GM18520 (cell line): ENCODE measurements at regions not wholly inside any gene's neighbourhood (a gene's known extent, or its start where the extent isn't known, plus 50 kb on each side); places are given as distances from the start of the nearest gene placed in this dataset.
A peak's percentile ranks its signal among the peaks of the same experiment; 100 is the strongest.
"Not testable (repeated sequence)": the region's sequence is repeated elsewhere in the genome, so short reads cannot be mapped to it uniquely, and the experiment has no call there.

ENCODE experiments used
- ATAC-seq: cut with Tn5 transposase; IDR thresholded peaks from one replicate; pipeline ENCODE4 v1.9.1; 2021; ENCODE audit not compliant: unreplicated experiment

DNA sequence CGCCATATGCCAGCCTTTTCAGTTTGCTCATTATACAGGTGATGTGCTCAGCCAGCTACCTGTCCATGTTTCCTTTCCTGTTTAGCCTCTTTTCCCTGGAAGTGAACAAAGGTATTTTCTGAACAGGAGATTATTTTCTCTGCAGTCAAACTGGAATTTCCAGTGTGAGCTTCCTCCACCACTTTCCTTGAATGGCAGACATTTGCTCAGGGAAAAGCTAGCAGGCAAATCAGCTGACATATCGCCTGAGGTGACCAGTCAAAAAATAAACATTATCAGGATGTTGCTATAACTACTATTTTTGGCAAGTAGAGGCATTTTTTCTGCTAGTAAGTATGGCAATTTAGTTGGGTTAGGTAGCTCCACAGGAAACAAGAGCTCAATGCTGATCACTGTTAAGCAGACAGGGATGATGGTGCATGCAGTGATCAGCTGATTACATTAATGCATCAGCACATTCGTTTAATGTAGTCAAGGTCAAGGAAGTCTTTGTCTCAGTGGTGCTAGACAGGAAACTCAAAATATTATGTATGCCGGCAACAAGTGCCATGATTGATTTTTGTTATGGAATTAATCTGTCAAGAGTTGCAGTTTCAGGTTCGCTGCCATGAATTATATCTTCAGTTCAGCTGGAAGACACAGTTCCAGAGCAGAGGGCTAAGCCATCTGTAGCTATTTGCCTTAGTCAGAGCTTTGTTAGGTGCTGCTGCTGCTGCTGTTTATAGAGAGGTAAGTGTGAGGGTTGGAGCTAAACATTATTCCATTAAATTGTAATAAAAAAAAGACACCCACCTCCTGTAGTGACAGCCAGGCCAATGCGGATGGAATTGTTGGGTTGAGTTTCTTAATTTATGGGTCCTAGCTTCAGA lies 179.7 kb upstream of the ST6GALNAC5 start:
- no peak for ATAC-seq

- ATAC-seq = no peak
Observed at GRCh38 chr1:76690766-76691165, 176.5 kb upstream of the ST6GALNAC5 start.

- ATAC-seq = no peak
Observed at GRCh38 chr1:76695535-76695934, 171.7 kb upstream of the ST6GALNAC5 start.

DNA sequence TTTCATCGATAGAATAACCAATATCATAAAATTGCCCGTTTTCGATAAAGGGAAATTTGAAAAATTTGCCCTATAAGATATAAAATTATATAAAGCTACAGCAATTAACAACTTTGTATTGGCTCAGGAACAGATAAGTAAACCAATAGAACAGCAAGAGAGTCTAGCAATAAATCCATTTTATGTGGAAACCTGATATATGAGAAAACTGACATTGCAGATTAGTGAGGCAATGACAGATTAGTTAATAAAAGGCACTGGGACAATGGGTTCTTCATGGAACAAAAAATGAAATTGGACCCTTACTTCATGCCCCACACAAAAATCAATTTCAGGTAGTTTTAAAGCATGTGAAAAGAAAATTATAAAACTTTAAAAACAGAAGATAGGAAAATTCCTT lies 169.9 kb upstream of the ST6GALNAC5 start:
- ATAC-seq = no peak

GRCh38 chr1:76699646-76700045 lies 167.6 kb upstream of the ST6GALNAC5 start:
- ATAC-seq = not testable (repeated sequence)

GRCh38 chr1:76700200-76700599 lies 167.1 kb upstream of the ST6GALNAC5 start:
- ATAC-seq = not testable (repeated sequence)

DNA sequence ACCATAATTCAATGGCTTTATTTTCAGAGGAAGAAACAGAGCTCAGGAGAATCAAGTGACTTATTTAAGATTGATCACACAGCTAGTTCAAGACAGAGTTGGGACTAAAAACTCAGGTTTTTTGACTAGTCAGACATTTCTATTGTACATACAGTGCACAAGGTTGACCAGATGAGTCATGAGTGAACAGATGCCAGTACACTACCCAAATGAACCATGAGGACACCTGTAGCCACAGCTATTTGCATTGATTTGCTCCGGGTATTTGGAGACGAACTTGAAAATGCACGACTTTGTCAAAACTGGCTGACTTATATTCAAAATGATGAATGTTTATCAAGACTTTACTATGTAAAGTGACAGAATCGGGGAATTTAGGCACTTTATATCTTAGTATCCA lies 161.7 kb upstream of the ST6GALNAC5 start:
- no peak for ATAC-seq

DNA sequence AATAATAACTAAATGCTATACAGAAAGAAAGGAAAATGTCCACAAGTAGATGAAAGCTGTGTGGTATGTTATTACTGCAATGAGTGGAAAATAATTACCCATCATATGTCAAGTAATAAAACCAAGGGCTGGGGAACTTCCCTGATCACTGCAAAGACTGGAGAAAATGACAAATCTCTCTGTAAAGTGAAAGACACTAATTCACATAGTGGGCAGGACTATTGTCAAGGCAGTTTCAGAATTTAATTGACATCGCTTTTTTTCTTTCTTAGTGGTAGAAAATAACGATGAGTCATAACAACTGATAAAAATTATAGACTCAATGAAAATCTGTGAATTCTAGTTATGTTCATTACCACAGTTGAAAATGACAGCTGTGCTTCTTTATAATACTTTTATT lies 153.7 kb upstream of the ST6GALNAC5 start:
- ATAC-seq = peak; percentile 73

- ATAC-seq = no peak
Observed at GRCh38 chr1:76715474-76715873, 151.8 kb upstream of the ST6GALNAC5 start.

DNA sequence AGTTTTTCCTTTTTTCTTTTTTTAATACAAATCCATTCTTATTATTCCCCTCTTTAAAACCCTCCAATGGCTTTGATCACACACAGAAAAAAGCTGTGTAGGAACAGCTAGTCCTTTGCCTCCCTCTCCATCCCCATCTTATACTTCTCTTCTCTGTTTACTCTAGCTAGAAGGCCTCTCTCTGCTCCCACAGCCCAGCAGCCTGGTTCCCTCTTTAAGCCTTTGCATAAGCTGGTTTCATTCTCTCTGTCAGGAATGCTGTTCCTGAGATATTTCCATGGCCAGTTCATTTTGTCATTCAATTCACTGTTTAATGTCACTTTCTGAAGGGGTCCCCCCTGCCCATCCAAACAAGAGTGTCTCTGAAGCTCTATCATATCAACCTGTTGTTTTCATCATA lies 143.3 kb upstream of the ST6GALNAC5 start:
- no peak for ATAC-seq

- no peak for ATAC-seq
Observed at GRCh38 chr1:76724816-76725215, 142.5 kb upstream of the ST6GALNAC5 start.

DNA sequence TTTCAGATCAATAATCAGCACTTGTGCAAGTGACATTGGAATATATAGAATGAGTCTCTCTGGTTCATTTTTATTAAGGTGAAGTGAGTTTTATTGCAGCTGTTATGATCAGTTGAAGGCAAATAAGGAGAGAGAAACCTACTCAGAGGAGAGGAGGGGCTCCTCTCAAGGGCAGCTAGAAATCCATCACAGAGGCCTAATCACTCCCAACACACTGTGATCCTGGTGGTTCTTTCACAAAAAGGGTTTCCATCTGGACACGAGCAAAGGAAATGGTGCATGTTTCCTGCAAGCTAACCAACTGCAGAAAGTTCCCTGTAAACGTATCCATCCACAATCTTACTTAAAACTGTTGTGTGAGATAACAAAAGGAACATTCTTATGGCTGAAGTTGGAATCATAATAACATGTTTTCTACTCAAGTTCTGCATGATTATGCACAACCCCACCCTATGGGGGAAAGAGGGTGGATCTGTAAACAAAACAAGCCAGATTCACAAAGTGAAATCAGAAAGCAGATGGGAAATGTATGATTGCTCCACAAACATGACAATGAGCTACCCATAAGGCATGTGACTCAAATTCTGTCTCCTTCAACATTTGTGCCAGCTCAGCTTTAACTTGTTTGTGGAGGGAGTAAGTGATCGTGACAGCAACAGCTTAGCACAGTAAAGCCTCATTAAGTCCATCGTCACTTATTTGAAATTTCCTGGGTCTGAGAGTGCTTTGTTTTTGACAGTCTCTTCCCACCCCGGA lies 141.2 kb upstream of the ST6GALNAC5 start:
- no peak for ATAC-seq

- ATAC-seq = no peak
Observed at GRCh38 chr1:76727520-76727919, 139.8 kb upstream of the ST6GALNAC5 start.

DNA sequence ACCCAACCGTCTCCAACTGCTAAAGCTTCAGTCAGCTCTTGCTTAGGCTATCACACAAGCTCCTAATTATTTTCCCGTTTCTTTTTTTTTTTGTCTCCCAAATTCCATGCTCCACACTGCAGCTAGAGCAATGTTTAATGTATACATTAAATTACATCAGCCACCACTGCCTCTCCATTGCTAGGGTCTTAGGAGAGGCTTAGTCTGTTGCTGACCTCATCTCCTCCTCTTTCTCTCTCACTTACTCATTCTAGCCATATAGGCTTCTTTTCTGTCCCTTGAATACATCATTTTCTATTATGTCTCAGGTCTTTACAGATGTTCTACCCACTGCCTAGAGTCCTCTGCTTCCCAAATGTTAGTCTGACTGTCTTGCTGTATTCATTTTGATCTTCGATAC lies 138.1 kb upstream of the ST6GALNAC5 start:
- no peak for ATAC-seq

GRCh38 chr1:76730027-76730426 lies 137.3 kb upstream of the ST6GALNAC5 start:
- ATAC-seq = no peak

DNA sequence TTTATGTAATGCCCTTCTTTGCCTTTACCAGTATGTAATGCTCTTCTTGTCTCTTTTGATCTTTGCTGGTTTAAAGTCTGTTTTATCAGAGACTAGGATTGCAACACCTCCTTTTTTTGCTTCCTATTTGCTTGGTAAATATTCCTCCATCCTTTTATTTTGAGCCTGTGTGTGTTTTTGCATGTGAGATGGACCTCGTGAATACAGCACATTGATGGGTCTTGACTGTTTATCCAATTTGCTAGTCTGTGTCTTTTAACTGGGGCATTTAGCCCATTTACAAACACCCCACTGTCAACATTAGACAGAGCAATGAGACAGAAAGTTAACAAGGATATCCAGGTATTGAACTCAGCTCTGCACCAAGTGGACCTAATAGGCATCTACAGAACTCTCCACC lies 128.9 kb upstream of the ST6GALNAC5 start:
- not testable (repeated sequence) for ATAC-seq

GRCh38 chr1:76740956-76741355 lies 126.3 kb upstream of the ST6GALNAC5 start:
- not testable (repeated sequence) for ATAC-seq

DNA sequence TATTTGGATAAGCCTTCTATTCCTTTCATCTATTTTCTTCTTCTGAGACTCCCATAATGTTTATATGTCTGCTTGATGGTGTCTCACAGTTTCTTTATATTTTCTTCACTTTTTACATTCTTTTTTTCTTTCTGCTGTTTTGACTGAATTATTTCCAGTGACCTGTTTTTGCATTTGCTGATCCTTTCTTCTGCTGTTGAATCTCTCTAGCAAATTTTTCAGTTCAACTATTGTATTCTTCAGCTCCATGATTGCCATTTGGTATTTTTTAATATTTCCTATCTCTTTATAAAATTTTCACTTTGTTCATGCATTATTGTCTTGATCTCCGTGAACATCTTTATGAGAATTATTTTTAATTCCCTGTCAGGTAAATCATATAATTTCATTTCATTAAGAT lies 122.3 kb upstream of the ST6GALNAC5 start:
- ATAC-seq = no peak

GRCh38 chr1:76746206-76746605 lies 121.1 kb upstream of the ST6GALNAC5 start:
- no peak for ATAC-seq

DNA sequence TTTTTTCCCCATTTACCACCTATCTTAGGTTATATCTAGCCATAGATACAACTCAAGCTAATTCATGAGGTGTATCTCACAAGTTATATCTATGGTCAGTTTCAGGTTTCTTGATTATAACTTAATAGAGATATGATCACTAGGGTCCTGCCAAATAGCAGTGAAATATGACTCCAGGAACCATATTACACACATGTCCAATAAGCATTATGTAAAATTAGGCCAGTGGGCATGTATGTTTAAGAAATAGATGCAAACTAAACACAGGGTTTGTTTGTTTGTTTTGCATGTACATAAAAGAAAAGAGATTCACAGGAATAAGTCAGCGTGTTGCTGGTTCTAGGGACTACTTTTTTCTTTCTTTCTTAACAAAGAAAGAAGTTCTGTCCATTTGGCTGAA lies 112.5 kb upstream of the ST6GALNAC5 start:
- ATAC-seq = no peak

DNA sequence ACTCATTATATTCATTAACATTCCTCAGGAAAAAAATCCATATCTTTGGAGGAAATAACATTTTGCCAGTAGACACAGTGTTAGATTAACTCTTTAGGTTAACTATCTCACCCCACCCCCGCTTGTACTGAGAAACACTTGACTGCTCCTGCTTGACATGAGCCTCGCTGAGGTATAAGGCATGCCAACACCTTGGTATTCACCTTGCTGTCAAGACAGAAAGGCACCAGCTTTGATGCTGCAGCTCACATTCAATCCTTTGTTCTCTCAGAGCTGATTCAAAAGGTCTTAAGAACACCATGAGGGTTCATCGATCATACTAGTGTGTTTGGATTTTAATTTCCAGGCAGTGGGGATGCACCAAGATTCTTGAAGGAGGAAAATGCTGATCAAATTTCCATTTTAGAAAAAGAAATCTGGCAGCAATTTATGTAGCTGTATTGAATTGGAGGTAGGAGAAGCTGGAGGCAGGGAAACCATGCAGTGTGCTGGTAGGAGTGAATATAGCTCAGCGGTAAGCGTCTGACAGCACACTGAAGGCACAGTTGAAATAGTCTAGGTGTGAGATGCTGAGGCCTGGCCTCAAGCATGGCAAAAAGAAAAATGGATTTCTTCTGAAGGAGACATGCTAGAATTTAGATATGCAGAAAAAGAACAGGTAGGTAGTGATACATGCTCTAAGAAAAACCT lies 108.0 kb upstream of the ST6GALNAC5 start:
- no peak for ATAC-seq

GRCh38 chr1:76759950-76760349 lies 107.3 kb upstream of the ST6GALNAC5 start:
- ATAC-seq = no peak
